CD4-positive, alpha-beta T cell treated with Interleukin-21 for 1 hour (primary cell): ENCODE measurements at regions not wholly inside any gene's neighbourhood (a gene's known extent, or its start where the extent isn't known, plus 50 kb on each side); places are given as distances from the start of the nearest gene placed in this dataset.

Experiments used
- DNase-seq: peaks from one replicate; pipeline ENCODE4 v3.0.0-alpha.2; 2020

- no peak for DNase-seq
Observed at GRCh38 chrX:20515841-20516461, 249.2 kb upstream of the RPS6KA3 start.

DNA sequence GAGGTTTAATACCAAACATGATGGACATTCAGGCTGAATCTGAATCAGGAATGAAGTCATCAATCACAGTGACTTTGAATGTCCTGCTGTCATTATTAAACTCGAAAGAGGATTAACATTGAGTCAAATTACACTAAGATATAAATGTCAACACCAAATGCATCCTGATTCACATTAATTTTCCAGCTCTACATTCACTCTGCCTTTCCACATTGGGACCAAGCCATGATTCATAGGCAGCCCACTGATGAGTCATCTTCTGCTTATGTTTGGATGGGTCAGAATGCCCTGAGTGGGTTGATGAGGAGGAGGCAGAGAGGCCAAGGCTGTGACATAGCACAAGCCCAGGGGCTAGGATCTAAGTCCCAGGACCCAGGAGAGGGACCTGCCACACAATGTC, 247.6 kb upstream of the RPS6KA3 start:
- DNase-seq = no peak

DNA sequence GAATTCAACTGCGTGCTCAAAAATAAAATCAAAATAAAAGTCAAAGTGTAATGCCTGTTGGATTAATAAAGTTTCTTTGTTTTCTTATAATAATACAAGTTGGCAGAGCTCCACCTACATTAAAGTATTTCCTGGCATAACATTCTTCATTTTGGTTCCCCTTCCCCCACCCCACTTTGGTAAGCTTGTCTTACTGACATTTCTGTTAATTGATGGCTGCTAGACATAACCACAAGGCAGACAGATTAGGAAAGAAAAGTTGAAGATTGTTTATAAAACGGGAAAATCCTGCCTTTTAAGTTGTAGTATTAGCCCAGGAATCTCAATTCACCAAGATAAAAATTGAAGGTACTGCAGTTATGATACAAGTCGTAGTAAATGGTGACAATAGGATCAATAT, 246.5 kb upstream of the RPS6KA3 start:
- no peak for DNase-seq

- no peak for DNase-seq
Observed at GRCh38 chrX:20511792-20512191, 245.1 kb upstream of the RPS6KA3 start.

- DNase-seq = no peak
Observed at GRCh38 chrX:20507901-20508620, 241.4 kb upstream of the RPS6KA3 start.

GRCh38 chrX:20506739-20507138, 240.0 kb upstream of the RPS6KA3 start:
- no peak for DNase-seq

- no peak for DNase-seq
Observed at GRCh38 chrX:20500949-20501348, 234.2 kb upstream of the RPS6KA3 start.

- peak; percentile 17 for DNase-seq
Observed at GRCh38 chrX:20500171-20500865, 233.6 kb upstream of the RPS6KA3 start.

DNA sequence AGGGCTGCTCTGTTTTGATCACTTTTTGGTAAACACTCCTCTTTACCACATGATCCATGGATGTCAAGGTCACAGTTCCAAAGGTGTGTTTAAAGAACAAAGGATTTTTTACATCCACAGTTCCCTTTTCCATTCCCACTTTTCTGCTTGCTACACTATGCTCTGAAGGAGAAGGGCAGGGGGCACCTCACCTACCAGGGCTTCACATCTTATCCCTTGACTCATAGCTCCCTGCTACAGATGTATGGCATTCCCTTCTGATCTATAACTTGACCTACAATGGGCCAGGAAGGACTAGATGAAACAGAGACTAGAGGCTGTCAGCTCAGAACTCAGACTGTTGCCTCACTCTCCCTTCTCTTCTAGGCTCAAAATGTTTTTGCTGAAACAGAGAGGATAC, 233.1 kb upstream of the RPS6KA3 start:
- DNase-seq = no peak

- no peak for DNase-seq
Observed at GRCh38 chrX:20498851-20499635, 232.3 kb upstream of the RPS6KA3 start.

GRCh38 chrX:20495575-20495974, 228.9 kb upstream of the RPS6KA3 start:
- DNase-seq = no peak

DNA sequence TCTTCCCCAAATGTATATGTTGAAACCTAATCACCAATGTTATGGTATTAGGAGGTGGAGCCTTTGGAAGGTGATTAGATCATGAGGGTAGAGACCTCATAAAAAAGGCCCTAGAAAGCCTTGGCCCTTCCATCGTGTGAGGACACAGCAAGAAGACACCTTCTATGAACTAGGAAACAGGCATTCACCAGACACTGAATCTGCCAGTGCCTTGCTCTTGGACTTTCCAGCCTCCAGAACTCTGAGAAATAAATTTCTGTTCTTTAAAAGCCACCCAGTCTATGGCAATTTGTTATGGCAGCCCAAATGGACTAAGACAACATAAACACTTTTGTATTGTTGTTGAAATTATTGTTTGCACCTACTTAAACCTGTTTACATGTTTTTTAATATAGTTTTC, 221.8 kb upstream of the RPS6KA3 start:
- DNase-seq = no peak

- DNase-seq = no peak
Observed at GRCh38 chrX:20487227-20487626, 220.5 kb upstream of the RPS6KA3 start.

DNA sequence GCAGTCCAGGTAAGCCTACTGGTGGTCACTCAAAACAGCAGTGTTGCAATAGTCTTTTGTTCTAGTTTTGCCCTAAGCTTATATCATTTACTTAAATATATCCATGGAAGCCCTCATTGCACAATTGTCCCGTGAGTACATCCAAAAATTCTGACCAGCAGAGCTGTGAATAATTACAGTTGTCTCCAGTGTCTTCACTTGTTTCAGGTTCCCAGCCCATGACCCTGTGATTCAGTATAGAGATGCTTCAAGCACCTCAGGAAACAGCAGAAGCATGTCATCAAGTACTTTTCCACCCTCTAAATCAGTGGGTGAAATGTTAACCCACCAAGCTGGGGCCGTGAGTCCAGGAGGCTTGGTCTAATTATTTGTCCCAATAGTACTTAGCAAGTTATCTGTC, 214.9 kb upstream of the RPS6KA3 start:
- no peak for DNase-seq

GRCh38 chrX:20479896-20480295, 213.2 kb upstream of the RPS6KA3 start:
- DNase-seq = no peak

DNA sequence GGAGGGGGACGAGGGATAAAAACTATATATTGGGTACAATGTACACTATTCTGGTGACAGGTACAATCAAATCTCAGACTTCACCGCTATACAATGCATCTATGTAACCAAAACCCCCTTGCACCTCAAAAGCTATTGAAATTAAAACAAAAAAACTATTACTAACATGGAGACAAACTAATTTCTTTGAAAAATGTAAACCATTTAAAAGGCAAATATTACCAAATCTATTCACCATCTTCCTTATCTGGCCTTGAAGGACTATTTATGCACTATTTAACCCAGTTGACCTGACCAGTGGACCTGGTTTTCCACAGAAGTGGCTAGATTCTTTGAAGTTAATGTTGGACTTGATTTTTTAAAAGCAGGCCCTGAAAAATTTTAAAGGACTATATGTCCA, 212.3 kb upstream of the RPS6KA3 start:
- no peak for DNase-seq

DNA sequence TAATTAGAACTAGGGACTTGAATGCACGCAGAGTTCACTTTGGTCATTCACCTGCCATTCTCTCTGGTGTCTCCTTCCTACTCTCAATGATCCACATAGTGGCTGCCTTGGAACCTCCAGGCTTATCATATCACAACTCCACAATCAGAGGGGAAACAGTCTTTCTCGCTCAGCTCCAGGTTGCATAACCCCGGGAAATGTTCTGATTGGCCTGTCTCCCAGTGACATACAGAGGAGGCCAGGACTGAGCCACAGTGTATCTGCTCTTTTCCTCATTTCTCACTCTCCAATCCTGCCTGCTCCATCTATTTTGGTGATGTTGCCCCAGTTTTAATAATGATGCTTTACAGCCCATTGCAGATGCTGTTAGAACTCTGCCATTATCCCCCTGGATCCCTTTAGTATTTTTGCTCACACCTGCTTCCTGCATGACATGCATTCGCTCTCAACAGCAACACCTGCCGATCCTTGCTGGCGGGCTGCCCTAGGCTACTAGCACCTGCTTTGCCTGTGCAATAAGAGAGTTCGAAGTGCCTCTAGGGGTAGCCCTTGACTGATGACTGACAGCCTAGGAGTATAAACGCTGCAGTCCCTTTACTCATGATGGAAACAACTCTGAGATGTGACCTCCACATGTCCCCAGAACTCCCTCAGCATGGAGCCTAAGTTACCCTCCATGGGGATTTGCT, 211.3 kb upstream of the RPS6KA3 start:
- DNase-seq = no peak

- DNase-seq = no peak
Observed at GRCh38 chrX:20477219-20477618, 210.5 kb upstream of the RPS6KA3 start.

DNA sequence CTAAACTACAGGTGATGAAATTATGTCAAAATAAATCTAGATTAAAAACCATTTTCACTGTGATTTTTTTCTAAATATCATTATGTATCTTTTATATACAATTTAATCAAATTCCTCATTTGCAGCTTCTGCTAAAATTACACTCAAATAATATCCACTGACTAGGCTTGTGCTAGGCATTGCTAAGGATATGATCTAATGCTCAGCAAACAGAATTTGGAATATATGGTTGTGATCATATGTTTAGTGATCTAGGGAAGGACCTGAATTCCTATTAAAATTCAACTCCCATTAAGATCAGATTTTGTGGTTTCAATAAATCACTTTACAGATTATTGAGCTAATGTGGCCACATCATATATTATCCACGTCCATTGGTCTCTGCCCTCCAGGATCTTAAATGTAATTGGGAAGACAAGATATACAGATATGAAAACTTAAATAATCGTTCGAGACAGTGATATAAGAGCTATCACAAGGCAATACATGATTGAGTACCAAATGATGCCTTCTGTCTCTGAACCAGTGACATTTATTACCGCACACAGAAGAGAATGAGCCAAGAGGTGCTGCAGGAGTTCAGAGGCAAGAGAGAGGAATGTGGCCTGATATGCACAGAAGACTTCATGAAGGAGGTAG, 206.0 kb upstream of the RPS6KA3 start:
- no peak for DNase-seq

DNA sequence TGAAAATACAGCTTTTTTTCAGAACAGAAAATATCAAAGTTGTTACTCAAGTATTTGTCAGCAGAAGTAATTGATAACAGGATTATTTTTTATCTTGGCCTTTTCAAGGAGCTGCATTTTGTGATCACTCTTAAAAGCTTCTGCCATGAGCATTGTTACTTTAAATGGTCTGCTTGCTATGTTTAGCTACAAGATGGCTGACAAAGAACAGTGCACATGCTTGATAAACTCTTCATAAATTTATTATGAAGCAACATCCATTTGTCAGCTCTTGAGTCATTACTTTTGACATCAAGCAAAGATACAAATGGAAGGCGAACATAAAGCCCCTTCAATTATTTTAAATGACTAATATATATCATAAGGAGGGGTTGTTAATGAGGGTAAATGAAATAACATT, 205.4 kb upstream of the RPS6KA3 start:
- DNase-seq = no peak

- no peak for DNase-seq
Observed at GRCh38 chrX:20471483-20471882, 204.8 kb upstream of the RPS6KA3 start.
